ENCODE measurements at regions not wholly inside any gene's neighbourhood (a gene's known extent, or its start where the extent isn't known, plus 50 kb on each side); places are given as distances from the start of the nearest gene placed in this dataset.
"Not testable (repeated sequence)": the region's sequence is repeated elsewhere in the genome, so short reads cannot be mapped to it uniquely, and the experiment has no call there.

DNA sequence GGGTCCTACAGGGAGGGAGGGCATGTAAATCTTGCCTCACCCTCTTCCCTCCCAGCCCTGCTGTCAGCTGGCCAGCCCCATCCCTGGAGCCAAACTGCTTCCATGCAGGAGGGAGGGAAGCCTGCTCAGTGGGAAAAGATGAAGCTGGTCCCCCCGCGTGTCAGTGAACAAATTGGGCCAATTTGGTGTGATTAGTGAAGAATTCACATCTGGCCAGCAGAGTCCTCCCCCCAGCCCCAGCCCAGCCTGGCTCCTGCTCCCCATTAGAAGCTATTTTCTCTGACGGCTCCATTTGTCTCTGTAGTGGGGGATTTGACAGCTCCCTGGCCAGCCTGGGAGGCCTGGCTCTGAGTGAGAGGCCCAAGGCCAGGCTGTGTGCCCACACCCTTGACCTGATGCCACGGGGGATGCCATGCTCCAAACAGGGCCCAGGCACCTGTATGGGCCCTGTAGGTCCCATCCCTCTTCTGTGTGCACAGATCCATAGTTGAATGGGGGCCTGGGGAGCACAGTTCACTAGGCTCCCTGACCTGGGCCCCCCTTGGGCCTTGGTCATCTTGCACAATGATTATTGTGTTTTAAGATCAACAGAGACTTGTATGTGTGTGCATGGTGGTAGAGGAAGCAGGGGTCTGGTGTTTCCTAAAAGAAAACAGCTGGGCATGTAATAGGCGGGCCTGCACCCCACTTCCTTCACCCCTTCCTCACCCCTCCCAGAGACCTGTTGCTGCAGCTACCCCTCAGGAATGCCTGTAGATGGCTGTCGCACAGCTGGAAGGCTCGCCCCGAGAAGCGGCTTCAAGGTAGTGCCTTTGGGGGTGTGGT lies 50.7 kb upstream of the TAC4 start:
- Histone ChIP-seq H3K27me3 (ENCODE audit: insufficient read depth, low read length) (peaks cover 48% of the 10 kb centered on the region), H3K9me3 (ENCODE audit: insufficient read depth, low read depth, low read length) (no peaks in the 10 kb centered on the region), H3K27ac (ENCODE audit: low read length) (no peak overlapping the region), H3K36me3 (ENCODE audit: insufficient read depth, low read depth, low read length) (no peaks in the 10 kb centered on the region), H3K4me1 (ENCODE audit: insufficient read depth, low read length) (peaks cover 5% of the 10 kb centered on the region; the same call in 1 of the 2 replicates), H3K9ac (ENCODE audit: low read depth, low read length) (no peak overlapping the region), H3K4me3 (ENCODE audit: low read length) (no peak overlapping the region)

DNA sequence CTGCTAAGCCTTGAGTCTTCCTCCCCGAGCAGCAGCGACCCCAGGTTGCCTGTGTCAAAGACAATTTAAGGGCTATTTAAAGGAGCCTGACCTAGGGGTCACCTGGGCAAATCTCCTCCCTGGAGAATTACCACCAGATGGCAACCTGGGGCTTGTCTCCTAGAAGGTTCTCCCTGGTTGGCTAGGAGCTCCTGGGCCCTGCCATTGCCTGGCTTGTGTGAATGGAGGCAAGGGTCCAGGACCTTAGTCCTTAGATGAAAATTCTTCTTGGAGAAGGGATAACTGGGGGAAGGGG lies 51.3 kb upstream of the TAC4 start:
- H3K27me3 ChIP-seq (ENCODE audit: insufficient read depth, low read length): peaks cover 49% of the 10 kb centered on the region
- H3K36me3 ChIP-seq (ENCODE audit: insufficient read depth, low read depth, low read length): no peaks in the 10 kb centered on the region
- no peaks in the 10 kb centered on the region for H3K9me3 ChIP-seq (ENCODE audit: insufficient read depth, low read depth, low read length)
- peaks cover 5% of the 10 kb centered on the region; the same call in 1 of the 2 replicates for H3K4me1 ChIP-seq (ENCODE audit: insufficient read depth, low read length)
- no peak overlapping the region for H3K9ac ChIP-seq (ENCODE audit: low read depth, low read length)
- H3K4me3 ChIP-seq (ENCODE audit: low read length): no peak overlapping the region
- no peak overlapping the region for H3K27ac ChIP-seq (ENCODE audit: low read length)

DNA sequence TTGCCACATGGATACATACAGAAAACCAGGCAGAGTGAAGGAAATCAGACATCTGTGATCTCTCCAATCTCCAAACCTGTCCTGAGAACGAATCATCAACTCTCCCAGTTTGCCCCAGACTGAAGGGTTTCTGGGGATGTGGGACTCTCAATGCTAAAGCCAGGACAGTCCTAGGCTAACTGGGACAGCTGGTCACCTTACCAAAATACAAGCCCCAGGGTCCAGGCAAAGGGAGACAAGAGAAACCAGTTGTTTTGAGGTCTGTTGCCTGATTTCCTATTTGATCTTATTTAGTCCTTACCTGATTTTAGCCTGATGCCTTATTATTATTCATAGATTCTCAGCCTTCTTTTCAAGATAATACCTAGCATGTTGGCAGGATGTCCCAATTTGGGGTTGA lies 51.7 kb upstream of the TAC4 start:
- H3K9me3 ChIP-seq (ENCODE audit: insufficient read depth, low read depth, low read length): no peaks in the 10 kb centered on the region
- H3K27ac ChIP-seq (ENCODE audit: low read length): no peak overlapping the region
- no peaks in the 10 kb centered on the region for H3K36me3 ChIP-seq (ENCODE audit: insufficient read depth, low read depth, low read length)
- no peak overlapping the region for H3K9ac ChIP-seq (ENCODE audit: low read depth, low read length)
- H3K4me3 ChIP-seq (ENCODE audit: low read length): no peak overlapping the region
- peaks cover 53% of the 10 kb centered on the region for H3K27me3 ChIP-seq (ENCODE audit: insufficient read depth, low read length)
- H3K4me1 ChIP-seq (ENCODE audit: insufficient read depth, low read length): peaks cover 5% of the 10 kb centered on the region; the same call in 1 of the 2 replicates

DNA sequence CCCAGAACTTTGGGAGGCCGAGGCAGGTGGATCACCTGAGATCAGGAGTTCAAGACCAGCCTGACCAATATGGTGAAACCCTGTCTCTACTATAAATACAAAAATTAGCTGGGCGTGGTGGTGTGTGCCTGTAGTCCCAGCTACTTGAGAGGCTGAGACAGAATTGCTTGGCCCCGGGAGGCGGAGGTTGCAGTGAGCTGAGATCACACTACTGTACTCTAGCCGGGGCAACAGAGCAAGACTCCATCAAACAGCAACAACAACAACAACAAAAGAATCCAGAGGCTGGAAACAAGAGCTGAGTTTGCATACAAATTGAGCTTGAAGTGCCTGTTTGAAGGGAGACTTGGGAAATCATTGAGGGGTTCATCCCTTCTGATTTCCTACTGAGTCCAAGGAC lies 52.9 kb upstream of the TAC4 start:
- not testable (repeated sequence) for H3K4me3 ChIP-seq (ENCODE audit: low read length); H3K9ac ChIP-seq (ENCODE audit: low read depth, low read length); H3K9me3 ChIP-seq (ENCODE audit: insufficient read depth, low read depth, low read length); H3K27ac ChIP-seq (ENCODE audit: low read length); H3K4me1 ChIP-seq (ENCODE audit: insufficient read depth, low read length); H3K36me3 ChIP-seq (ENCODE audit: insufficient read depth, low read depth, low read length)
- peaks cover 63% of the 10 kb centered on the region for H3K27me3 ChIP-seq (ENCODE audit: insufficient read depth, low read length)

DNA sequence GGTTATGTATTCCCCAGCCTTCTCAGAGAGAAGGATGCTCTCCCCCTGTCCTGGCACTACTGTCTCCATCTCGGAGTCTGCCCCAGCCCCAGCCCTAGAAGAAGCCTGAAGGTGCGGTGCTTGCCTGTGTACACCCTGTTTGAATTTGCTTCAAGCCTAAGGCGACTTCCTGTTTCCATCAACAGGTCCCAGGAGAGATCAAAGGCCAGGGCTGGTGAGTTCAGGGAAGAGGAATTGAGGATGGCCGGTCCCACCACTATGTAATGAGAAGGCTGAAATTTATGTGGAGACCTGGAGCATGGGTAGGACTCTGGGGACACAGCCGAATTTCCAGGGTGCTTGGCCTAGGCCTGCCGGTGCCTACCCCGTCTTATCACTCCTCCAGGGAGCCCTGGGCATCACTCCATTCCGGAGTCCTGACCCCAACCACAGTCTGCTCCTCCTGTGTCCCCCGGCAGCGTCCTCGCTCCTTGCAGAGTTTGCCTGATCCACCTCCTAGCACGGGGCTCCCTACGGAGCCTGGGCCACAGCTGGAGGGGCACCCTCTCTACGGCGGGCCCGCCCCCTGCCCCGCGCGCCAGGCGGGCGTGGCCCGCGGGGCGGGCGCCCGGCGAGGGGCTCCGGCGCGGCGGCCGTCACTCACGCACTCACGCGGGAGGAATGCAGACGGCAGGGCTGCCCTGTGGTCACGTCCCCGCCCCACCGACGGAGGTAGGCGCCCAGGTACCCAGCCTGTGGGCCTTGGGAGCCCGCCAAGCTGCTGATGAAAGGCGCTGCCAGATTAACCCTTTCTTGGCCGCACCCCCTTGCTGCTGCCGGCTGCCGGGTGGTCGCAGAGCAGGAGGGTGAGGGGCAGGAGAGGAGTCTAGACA lies 53.8 kb upstream of the TAC4 start:
- Histone ChIP-seq H3K4me3 (ENCODE audit: low read length) (peak overlapping the region; percentile 56; the same call in 1 of the 2 replicates), H3K9ac (ENCODE audit: low read depth, low read length) (no peak overlapping the region), H3K9me3 (ENCODE audit: insufficient read depth, low read depth, low read length) (no peaks in the 10 kb centered on the region), H3K27ac (ENCODE audit: low read length) (no peak overlapping the region), H3K27me3 (ENCODE audit: insufficient read depth, low read length) (peaks cover 63% of the 10 kb centered on the region), H3K36me3 (ENCODE audit: insufficient read depth, low read depth, low read length) (no peaks in the 10 kb centered on the region), H3K4me1 (ENCODE audit: insufficient read depth, low read length) (peaks cover 5% of the 10 kb centered on the region; the same call in 1 of the 2 replicates)

DNA sequence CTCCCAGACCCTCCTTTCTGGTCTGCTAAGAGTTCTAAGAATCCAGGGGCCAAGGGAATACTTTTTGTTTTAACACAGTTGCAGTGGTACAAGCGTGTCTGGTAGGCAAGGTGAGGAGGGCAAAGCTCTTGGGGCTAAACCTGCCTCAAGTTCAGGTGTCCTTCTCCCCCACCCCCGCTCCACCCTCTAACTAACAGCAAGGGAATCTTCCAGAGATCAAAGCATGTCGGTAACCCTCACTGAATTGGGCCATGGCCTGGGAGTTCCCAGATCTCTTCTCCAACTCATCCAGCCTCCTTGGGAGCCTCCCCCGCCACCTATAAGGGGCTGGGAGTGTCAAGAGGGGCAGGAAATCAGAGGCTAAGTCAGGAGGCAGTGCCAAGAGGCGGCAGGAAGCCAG lies 55.7 kb upstream of the TAC4 start:
- peaks cover 5% of the 10 kb centered on the region; the same call in 1 of the 2 replicates for H3K4me1 ChIP-seq (ENCODE audit: insufficient read depth, low read length)
- no peaks in the 10 kb centered on the region for H3K36me3 ChIP-seq (ENCODE audit: insufficient read depth, low read depth, low read length)
- peaks cover 82% of the 10 kb centered on the region for H3K27me3 ChIP-seq (ENCODE audit: insufficient read depth, low read length)
- no peaks in the 10 kb centered on the region for H3K9me3 ChIP-seq (ENCODE audit: insufficient read depth, low read depth, low read length)
- no peak overlapping the region for H3K4me3 ChIP-seq (ENCODE audit: low read length)
- H3K27ac ChIP-seq (ENCODE audit: low read length): no peak overlapping the region
- H3K9ac ChIP-seq (ENCODE audit: low read depth, low read length): no peak overlapping the region

DNA sequence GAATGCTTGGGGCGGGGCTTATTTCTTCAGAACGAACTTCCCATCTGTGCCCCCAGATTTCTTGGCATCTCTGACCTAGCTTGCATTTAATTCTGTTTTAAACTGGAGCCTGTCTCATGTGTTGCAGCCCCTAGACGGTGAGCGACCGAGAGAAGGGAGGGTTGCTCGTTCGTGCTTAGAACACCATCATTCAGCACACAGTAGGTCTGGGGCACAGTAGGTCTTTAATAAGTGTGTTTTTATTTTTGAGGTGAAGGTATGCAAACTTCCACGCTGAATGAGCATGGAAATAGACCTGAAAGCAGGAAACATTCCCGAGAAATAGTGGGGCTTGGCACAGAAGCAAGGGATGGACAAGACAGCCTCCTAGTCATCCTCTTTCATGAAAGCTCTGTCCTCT lies 57.0 kb upstream of the TAC4 start:
- Histone ChIP-seq H3K27ac (ENCODE audit: low read length) (no peak overlapping the region), H3K36me3 (ENCODE audit: insufficient read depth, low read depth, low read length) (no peaks in the 10 kb centered on the region), H3K4me1 (ENCODE audit: insufficient read depth, low read length) (no peaks in the 10 kb centered on the region; the same call in 1 of the 2 replicates), H3K9me3 (ENCODE audit: insufficient read depth, low read depth, low read length) (no peaks in the 10 kb centered on the region), H3K4me3 (ENCODE audit: low read length) (no peak overlapping the region), H3K9ac (ENCODE audit: low read depth, low read length) (no peak overlapping the region), H3K27me3 (ENCODE audit: insufficient read depth, low read length) (peaks cover 95% of the 10 kb centered on the region)

DNA sequence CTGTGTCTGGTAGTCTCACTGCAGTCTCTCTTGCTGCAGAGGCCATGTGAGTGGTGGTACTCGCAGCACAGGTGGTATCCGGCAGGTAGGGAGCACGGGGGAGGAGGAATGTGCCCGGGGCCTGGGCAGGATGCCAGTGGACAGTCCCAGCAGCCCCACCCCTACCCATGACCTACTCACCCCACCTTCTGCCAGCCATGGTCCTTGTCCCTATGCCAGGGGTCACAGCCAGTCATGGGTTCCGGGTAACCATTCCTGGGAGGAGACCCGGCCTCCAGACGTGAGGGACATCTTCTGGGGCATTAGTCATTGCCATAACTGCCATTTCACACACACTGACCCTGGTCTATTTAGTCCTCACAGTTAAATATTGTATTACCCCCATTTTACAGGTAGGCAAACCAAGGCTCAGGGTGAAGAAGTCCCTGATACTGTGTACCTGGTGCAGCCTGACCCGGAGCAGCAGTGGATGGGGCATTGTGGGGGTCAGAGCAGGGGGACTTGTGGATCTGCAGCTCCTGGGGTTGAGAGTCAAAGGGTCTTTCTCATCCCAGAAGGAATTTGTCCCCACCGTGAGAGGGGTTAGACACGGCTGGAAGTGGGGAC lies 58.8 kb upstream of the TAC4 start:
- H3K36me3 ChIP-seq (ENCODE audit: insufficient read depth, low read depth, low read length): no peaks in the 10 kb centered on the region
- no peak overlapping the region for H3K4me3 ChIP-seq (ENCODE audit: low read length)
- no peaks in the 10 kb centered on the region for H3K9me3 ChIP-seq (ENCODE audit: insufficient read depth, low read depth, low read length)
- no peak overlapping the region for H3K27ac ChIP-seq (ENCODE audit: low read length)
- H3K4me1 ChIP-seq (ENCODE audit: insufficient read depth, low read length): peaks cover 2% of the 10 kb centered on the region; the same call in 1 of the 2 replicates
- H3K9ac ChIP-seq (ENCODE audit: low read depth, low read length): no peak overlapping the region
- H3K27me3 ChIP-seq (ENCODE audit: insufficient read depth, low read length): peaks cover 95% of the 10 kb centered on the region

DNA sequence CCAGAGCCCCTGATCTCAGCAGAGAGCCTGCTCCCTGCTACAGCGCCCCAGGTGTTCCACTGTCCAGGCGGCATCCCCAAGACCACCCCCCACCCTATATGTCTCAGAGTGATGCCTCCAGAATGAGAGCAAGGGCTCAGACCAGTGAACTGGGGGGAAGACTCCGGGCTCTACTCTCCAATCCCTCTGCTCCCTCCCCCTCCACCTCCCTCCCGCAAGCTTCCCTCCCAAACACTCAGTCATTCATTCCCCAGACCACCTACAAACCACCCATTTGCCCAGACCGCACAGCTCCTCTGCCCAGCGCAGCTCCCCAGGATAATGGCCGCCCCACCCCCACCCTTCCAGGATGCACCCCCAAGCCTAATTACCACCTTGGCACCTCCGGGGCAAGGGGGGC lies 59.4 kb upstream of the TAC4 start:
- no peak overlapping the region for H3K9ac ChIP-seq (ENCODE audit: low read depth, low read length)
- no peak overlapping the region for H3K4me3 ChIP-seq (ENCODE audit: low read length)
- H3K27me3 ChIP-seq (ENCODE audit: insufficient read depth, low read length): peaks cover 95% of the 10 kb centered on the region
- no peaks in the 10 kb centered on the region for H3K9me3 ChIP-seq (ENCODE audit: insufficient read depth, low read depth, low read length)
- H3K27ac ChIP-seq (ENCODE audit: low read length): no peak overlapping the region
- H3K36me3 ChIP-seq (ENCODE audit: insufficient read depth, low read depth, low read length): no peaks in the 10 kb centered on the region
- peaks cover 2% of the 10 kb centered on the region; the same call in 1 of the 2 replicates for H3K4me1 ChIP-seq (ENCODE audit: insufficient read depth, low read length)

DNA sequence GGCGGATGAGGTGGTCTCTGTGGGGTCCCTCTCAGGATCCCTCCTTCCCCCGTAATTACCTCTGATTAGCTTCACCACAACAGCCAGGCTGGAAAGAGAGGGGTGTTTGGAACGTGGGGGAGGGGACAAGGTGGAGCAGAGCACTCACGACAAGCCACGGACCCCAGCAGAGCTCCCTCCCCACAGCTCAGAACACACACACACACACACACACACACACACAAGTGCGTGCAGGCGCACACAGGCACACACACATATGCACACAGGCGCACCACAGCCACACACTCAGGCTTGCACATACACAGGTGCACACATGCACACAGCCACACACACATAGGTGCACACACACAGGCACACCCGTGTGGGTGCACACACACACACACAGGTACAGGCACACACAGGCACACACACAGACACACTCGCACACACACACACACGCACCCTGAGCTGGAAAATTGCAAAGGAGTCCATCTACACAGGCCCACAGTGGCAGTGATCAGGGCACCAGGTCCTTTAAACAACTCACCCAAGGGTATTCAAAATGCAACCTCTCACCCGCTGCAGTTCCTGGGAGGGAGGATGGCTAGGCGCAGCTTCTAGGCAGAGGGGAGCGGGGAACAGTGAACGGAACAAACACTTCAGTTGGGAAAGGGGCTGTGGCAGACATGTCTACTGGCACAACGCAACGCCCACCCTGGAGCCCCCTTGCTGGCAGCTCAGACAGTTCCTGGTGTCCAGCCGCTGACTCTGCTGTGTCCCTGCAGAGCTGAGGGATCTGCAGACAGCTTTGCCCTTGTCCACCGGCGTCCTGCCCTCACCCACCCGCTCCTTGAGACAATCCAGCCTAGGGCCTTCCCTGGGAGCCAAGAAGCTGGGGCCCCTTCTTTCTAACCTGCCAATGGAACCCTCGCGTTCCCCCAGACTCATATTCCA lies 59.9 kb upstream of the DLX4 start:
- Histone ChIP-seq H3K27ac (ENCODE audit: low read length) (no peak overlapping the region), H3K36me3 (ENCODE audit: insufficient read depth, low read depth, low read length) (no peaks in the 10 kb centered on the region), H3K4me3 (ENCODE audit: low read length) (no peak overlapping the region), H3K9ac (ENCODE audit: low read depth, low read length) (no peak overlapping the region), H3K27me3 (ENCODE audit: insufficient read depth, low read length) (peaks cover 95% of the 10 kb centered on the region), H3K9me3 (ENCODE audit: insufficient read depth, low read depth, low read length) (no peaks in the 10 kb centered on the region), H3K4me1 (ENCODE audit: insufficient read depth, low read length) (peaks cover 2% of the 10 kb centered on the region)
